Daoy (cell line): ENCODE measurements at regions not wholly inside any gene's neighbourhood (a gene's known extent, or its start where the extent isn't known, plus 50 kb on each side); places are given as distances from the start of the nearest gene placed in this dataset.
"Not testable (repeated sequence)": the region's sequence is repeated elsewhere in the genome, so short reads cannot be mapped to it uniquely, and the experiment has no call there.

ENCODE experiments used
- DNase-seq: peaks from one replicate; pipeline ENCODE4 v3.0.0-alpha.2; 2015; ENCODE audit warnings: low read depth

DNA sequence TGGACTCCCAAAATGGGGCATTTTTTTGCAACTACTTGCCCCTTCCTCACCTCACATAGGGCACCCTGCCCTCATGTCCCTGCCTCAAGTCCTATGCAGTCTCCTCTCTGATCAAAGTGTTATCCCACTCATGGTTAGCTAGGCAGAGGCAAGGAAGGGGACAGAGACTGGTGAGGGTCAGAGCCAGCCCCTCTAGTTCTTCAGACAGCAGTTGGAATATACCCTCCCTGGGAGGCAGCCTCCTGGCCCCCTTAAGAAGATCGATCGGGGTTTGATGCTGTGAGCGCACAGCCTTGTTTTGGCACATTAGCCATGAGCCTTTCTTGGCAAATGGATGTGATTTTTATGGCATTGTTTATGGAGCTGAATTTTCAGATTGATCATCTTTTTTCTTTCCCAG is 436.9 kb downstream of the BUD13 start:
- no peak for DNase-seq

DNA sequence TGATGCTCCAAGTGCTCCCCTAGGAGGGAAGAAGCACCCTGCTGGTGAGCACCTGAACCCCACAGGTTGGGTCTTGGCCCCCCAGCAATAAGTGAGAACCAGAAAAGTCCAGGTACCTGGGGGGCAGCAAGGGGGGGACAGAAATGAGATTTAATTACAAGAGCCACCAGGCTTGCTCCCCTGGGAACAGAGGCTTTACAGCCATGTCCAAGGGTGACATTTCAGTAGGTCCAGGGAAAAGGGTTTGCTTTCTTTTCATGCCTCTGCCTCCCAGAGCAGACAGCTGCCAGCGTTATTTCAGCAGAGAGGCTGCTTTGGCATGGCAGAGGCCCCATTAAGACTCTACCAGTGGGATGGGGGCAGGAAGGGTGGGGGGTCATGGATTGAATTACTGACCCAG is 437.7 kb downstream of the BUD13 start:
- no peak for DNase-seq

DNA sequence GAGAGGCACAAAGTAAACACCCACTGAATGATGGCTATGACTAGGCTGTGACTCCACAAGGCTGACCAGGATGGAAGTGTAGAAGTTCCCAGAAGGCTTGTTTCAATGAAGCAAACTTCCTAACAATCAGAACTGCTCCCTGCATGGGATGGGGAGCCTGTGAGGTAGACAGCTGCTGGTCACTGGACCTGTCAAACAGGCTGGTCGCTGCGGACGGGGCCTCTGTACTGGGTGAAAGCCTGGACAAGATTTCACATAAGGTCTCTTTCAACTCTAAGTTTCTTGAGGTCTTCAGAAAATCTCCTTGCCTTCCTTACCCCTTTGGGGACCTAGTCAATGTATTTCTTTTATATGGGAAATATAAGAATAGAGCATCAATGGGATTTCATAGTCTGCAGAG is 438.2 kb downstream of the BUD13 start:
- DNase-seq, result no peak

DNA sequence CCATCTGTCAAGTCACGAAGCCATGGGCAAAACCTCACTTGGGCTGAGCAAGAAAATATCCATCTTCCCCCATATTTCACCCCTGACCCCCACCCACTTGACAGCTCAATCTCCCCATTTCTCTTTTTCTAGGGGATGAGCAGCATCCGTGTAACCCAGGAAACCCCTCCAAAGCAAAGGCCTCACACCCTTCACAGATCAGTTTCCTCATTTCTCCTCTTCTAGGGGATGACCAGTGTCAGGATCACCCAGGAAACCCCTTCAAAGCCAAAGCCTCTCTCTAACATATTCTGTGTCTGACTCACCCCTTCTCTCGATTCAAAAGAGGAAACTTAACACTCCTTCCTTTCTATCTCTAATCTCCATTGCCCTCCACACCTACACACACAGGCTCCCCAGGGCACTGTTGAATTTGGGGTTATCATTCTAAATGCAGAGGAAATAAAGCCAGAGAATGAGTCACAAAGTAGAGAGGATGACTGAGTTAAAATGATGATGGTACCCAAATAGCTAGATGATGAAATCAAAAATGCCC is 439.7 kb downstream of the BUD13 start:
- peak; percentile 78 for DNase-seq

DNA sequence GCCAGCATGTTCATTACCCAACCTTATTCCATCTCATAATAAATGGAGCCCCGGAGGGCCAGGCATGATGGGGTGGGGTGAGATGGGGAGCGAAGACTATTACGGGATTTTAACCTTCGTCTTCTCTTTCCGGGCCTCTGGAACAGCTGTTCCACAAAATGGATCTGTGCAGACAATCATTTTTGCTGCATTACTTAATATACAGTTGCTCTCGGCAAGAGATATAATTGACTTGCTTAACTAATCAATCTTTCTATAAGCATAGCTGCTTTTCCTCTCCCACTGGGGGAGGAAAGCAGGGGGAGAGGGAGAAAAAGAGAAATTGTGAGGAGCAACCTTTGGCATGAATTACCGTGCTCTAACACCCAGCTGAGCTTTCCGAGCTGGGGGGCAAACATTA is 440.4 kb downstream of the BUD13 start:
- DNase-seq, result no peak

DNA sequence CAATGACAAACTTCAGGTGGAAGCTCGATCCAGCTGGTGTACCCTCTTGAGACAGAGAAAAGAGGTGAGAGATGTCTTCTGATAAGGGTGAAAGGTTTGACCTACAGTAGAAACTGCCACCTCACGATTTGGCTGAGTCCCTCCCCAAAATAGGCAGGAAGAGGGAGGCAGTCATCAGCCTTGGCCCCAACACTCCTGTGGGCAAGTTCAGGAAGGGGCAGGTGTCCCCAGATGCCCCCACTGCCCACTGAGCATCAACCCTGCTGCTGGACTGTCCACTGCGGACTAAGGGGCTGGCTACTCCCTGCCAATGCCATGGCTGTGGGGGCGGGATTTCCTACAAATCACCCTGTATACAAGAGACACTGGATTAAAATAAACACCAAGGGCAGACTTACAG is 441.4 kb downstream of the BUD13 start:
- DNase-seq, result no peak

DNA sequence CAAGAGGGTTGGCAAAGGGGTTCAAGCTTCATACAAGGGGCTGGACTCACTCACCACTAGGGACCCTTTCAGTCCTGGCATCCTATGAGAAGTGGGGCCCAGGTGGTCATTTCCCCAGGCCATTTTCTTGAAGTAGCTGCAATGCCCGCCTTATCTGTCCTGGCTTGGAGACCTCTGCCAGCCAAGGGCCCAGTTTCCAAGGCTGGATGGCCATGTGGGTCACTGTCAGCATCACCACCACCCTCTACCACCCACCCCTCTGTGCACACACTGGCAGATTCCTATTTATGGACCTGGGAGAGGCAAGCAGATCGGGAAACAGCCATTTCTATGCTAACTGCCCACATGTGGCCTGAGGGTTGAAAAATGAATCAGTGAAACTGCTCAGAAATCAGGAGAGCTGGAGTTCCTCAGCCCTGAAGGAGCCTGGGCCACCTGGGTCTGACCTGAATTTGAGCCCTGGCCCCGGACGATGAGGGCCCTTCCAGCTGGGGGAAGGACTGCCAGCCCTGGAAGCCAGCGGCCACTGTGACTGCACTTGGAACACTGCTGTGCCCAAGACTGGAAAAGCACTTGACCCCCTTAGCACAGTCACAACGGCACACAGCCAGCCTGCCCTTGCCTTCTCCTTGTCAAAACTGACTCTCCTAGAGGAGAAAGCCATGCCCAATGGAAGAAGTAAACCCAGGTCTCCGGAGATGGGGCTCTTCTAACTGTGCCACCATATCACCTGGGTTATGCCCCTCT is 442.2 kb downstream of the BUD13 start:
- DNase-seq, result no peak

DNA sequence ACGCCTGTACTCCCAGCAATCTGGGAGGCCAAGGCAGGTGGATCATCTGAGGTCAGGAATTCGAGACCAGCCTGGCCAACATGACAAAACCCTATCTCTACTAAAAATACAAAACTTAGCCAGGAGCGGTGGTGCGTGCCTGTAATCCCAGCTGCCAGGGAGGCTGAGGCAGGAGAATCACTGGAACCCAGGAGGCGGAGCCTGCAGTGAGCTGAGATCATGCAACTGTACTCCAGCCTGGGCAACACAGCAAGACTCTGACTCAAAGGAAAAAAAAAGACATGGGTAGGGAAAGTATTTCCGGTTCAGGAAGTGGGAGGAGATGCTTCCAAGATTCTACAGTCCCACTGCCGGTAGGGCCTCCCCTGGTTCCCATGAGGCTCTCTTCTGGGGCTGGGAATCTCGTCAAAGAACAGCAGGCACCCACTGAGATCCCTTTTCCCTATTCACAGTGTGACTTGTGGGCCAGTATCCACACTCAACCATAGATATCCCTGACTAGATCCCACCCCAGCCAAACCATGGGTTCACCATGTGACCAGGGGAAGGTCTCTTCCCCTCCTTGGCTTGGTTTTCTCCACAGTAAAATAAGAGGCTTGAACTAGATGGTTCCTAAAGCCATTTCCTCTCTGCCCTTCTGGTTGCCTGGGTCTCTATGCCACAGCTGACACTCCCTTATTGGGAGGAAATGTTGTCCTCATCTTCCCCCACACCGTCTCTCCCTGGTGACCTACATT is 443.3 kb downstream of the BUD13 start:
- no peak for DNase-seq

DNA sequence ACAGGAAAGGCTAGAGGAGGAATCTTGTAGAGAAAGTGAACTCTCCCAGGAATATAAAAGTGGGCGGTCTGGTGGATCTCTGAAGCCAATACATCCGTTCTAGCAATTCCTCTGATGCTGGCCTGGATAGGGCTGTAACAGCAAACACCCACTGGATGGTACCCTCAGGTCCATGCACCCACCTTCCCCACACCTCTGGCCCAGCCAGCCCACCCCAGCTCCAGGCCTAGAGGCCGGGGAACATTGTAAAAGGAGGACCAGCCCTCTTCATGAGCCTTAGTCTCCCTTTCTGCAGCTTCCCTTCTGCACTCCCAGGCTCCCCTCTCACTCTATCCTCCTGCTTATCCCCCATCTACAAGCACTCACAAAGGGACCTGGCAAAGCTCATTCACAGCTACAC is 443.9 kb downstream of the BUD13 start:
- DNase-seq, result no peak

DNA sequence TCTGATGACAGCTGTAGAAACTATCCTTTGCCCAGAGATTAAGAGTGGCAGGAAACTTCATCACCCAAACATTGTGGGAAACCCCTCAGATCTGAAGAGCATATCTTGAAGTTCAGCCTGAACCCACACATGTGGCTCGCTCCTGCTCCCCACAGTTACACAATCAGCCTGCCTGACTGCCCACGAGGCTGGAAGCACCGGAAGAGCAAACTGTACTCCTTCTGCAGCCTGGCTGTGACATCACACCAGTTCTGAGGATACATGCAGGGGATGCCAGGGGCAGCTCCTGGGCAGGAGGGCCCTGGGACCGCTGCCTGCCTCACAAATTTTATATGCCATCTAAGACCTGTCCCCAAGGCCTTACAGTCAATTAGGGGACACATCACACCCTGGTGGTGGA is 444.4 kb downstream of the BUD13 start:
- peak; percentile 16 for DNase-seq

DNA sequence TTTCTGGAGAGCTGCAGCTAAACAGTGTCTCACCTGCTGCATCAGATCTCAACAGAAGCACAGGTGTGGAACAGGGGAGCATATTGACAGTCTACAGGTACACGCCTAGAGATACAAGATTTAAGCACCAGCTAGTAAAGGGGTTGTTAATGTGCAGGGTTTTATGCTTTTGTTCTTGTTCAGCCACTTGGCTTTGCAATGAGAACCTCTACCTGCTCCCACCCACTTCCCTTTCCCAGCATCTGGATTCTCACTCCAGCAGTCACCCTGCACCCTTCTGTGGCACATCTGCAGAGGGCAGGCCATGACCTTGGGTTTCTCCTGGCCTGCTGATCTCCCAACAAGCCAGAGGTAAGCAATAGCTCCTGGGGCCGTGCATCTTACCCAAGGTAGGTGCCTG is 446.6 kb downstream of the BUD13 start:
- DNase-seq, result no peak

DNA sequence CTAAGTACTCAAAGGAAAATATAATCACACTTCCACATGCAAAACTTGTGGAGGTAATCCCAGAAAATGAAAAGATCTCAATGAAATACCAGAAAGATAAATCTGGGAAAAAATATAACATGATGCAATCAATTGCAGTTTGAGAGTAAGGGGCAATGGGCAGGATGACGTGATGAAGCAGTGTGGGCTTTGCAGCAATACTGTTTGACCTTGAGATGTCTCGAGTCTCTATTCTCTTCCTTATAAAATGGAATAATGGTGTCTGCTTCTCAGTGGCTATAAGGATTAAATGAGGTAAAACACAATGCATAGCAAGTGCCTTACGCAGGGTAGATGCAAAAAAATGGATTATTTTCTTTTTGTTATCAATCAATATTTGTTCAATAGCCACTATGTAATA is 447.5 kb downstream of the BUD13 start:
- no peak for DNase-seq

DNA sequence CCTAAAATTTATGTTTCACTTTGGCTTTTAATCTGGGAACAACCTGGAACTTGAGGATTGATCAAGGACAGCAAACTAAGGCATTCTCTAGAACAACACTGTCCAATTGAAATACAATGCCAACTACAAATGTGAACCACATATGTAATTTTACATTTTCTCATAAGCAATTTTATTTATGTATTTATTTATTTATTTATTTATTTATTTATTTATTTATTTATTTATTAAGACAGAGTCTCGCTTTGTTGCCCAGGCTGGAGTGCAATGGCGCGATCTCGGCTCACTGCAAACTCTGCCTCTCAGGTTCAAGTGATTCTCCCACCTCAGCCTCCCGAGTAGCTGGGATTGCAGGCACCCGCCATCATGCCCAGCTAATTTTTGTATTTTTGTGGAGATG is 448.7 kb downstream of the BUD13 start:
- not testable (repeated sequence) for DNase-seq

DNA sequence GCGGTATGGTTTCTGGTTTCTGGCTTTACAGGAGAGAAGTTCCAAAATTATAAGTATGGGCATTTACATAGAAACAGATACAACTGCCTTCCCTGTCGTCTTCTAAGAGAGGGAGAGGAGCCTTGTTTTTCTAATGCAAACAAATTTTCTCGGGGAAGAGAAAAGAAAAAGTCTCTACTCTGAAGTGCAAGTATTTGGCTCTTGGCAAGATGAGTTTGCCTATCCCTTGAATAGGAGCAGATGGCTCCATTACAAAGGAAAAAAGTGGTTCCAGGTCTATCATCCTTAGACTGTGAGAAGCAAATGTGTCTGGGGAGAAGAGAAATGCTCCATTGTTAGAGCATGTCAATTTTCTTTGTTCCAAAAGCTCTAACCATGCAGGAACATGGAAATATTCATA is 455.6 kb downstream of the BUD13 start:
- no peak for DNase-seq

DNA sequence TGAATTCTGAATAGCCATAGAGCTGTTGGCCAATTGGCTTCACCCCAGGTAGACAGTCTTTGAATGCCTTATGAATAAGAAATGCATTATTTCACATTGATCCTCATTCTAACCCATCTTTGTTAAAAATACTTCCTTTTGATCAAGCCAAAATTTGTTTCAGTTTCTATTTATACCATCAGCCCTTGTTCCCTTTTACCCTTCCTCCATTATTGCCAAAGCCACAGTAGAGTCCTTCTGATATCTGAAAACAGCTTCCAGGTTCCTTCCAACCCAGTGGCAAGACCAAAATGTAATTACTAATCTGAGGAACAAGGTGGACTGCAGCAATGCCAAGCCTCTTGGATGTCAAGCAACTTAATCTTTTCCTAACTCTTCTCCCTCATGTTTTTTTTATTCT is 458.8 kb downstream of the BUD13 start:
- DNase-seq, result no peak

DNA sequence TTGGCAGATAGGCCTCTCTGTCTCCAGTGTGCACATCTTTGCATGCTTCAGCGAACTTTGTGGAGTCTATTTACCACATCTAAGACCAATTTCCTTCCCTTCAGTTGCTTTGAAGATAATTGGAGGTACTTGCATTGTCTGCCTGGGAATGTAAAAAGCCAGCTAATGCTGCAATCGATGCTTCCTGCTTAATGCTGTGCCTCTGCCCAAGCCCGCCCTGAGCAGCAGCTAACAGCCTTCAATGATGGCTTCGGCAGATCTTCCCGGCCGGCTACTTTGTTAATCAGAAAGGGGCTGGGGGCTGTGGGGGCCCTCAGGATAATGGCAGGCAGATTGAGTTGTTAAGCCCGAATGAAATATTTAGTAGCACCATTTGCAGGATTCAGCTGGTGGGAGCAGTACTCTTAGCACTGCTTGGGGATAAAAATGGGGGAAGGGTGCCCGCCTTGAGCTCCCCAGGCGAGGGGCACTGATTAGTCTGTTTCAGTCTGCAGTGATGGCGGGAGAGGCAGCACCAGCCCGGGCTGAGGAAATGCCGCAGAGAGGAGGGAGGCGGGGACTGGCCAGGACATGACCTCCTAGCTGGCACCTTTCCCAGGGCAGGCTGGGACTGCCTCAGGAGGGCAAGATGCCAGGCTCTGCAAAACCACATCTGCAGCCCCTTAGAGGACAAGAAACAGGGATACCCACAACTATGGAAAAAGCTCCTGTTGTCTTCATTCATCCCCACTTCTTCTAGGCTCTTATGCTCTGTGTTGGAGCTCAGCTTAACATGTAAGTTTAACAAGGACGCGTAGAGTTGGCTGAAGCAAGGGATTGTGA is 460.0 kb downstream of the BUD13 start:
- peak; percentile 87 for DNase-seq

DNA sequence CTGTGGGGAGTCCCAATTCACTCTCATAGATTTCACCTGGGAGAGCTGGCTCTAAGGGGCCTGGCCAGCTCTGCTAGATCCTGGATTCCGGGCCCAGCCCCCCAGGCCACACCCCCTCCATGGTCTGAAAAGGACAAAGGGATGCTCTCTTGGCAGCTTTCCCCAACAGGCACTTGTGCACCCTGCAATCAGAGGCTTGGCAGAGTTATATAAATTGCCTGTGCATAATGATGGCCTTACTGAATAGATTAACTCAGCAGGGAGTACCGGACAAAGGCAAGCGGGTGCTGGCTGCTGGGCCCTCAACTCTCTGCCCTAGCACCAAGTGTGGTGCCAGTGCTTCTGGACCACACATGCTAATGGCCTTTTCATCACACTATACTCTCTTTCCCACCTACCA is 461.6 kb downstream of the BUD13 start:
- DNase-seq, result no peak

DNA sequence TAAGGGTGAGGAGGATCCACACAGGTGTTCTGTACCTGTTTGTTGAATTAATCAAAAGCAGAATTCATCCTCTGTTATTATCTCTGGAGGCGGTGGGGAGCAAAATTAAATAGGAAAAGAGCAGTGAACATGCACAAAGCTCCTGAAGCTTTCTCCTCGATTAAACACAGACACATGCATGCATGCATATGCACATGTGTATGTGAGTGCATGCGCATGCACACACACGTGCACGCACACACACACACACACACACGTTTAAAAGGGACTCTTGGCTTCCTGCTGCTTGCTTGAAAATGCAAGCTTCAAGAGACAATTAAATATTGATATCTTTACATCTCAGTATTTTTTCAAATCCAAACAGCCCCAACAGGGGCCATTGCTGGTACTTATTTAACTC is 462.1 kb downstream of the BUD13 start:
- DNase-seq, result no peak

DNA sequence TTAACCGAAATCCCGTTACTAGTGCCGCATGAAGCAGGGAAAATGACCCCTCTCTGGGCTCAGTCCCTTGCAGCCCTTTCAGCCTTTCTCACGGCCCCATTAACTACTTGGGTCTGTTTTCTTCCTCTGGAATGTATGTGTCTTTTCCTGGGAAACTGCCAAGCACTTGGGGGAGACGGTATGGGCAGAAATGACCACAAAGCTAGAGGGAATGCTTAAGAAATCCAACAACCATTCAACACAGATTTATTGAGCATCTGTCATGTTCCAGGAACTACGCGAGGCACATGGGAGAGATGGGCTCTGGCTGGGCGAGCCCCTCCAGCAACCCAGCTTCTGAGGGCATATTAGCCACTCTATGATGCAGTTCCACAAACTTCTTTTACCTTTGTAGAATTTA is 462.6 kb downstream of the BUD13 start:
- DNase-seq, result peak; percentile 85

DNA sequence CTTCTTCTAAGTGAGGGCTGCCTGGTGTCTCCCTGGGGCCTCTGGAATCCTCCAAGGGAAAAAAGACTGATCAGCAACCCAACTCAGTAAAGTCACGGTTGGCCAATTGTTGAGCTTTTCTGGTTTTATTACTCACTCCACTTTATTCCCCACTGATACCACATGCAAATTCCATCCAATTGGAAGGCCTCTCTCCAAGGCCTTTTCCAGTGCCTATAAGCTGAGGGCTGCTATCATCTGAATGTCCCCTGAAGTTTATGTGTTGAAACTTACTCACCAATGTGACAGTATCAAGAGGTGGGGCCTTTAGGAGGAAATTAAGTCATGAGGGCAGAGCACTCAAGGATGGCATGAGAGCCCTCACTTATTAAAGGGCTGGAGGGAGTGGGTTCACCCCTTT is 463.3 kb downstream of the BUD13 start:
- peak; percentile 28 for DNase-seq

DNA sequence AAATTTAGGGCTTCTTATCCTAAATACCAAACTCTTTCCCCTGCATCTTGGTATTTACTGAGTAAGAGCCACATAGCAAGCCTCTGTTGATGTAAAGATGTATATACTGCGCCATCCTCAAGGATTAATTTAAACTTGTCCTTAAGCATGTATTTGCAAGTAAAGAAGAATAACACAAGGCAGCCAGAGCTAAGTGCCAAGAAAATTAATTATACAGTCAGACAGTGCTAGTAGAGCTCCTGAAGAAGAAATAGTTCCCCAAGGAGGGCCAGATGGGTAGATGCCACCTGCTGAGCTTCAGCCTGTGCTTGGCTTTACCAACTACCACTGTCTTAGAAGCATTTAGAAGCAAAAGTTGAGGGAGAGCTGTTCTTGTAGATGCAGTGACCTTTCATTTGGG is 470.0 kb downstream of the BUD13 start:
- no peak for DNase-seq

DNA sequence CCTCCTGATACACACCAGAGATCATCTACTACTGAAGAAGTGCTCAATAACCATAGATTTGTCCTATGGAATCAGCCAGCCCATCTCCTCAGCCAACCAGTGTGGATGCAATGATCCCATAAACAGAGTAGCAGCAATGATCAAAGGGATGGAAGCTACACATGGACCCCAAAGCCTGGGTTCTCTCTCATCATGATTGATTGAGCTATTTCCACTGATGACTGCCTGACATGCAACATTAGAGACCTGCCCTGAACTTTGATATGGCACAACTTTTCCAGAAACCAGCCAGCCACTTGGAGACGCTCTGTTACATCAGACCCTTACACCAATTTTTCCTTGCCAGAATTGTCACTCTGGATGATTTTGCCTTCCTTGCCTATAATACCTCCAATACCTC is 471.6 kb downstream of the BUD13 start:
- no peak for DNase-seq

DNA sequence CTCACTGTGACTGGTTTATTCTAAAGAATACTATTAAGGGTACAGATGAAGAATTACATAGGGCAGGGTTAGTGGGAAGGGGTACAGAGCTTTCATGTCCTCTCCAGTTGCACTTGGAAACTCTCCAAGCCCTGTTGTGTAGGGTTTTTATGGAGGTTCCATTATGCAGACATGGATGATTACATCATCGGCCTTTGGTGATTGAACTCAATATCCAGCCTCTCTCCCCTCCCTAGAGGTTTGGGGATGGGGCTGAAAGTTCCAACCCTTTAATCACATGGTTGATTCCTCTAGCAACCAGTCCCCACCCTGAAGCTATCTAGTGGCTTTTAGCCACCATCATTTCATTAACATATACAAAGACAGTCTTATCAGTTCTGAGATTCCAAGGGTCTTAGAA is 472.6 kb downstream of the BUD13 start:
- DNase-seq, result no peak
